ENCODE measurements at regions not wholly inside any gene's neighbourhood (a gene's known extent, or its start where the extent isn't known, plus 50 kb on each side); places are given as distances from the start of the nearest gene placed in this dataset.
A peak's percentile ranks its signal among the peaks of the same experiment; 100 is the strongest.
"Not testable (repeated sequence)": the region's sequence is repeated elsewhere in the genome, so short reads cannot be mapped to it uniquely, and the experiment has no call there.

DNA sequence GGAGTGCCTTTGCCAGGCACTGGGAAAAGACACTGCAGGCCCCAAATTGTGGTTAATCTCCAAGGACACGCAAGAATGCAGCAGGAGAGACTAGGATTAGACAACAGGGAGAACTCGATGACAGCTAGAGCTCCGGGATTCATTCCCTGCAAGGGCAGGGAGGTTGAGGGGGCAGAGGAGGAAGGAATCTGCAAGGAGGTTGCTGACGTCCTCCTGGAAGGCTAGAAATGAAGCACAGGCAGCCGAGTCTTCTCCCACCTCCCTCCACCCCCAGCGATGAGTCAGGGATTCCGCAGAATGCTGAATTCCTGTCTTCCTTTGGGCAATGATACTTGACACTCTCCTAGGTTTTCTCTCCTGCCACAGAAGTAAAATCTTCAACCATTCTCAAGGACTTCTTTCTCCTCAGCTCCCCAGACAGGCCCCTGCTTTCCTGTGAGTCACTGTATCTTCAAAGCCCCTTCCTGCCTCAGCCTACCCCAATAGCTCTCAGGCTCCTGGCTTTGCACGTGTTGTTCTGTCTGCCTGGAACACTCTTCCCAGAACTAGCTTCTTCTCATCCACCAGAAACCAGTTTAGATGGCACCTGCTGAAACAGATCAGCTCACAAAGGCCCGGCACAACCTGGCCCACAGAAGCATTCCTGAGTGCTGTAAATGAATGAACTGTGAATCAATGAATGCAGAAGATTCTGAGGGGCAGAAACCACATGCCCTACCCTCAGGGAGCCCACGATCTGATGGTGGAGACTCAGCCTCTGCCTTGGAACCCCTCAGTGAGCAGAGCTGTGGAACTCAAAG is 85.6 kb downstream of the MRPL14 start:
- peaks cover 28% of the 10 kb centered on the region for H3K4me1 ChIP-seq (ENCODE audit: control insufficient read depth, insufficient read depth, low read length)

DNA sequence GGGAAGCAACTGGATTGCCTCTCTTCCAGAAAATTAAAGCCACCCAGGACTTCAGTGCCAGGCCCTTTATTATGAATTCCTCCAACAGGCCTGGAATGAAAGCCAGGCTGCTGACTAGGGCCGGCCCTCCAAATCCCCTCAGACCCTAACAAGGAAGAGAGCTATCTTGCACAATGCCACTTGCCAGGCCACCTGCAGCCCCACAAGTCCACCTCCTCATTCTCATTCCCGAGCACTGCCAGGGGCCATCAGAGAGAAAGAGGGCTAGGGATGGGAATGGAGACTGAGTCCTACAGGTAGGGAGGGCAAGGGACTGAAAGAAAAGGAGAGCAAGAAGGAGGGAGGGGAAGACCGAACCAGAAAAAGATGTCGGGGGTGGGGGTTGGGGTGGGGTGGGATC is 86.5 kb downstream of the MRPL14 start:
- Histone ChIP-seq H3K9ac (ENCODE audit: low read length) (no peak overlapping the region), H3K4me1 (ENCODE audit: control insufficient read depth, insufficient read depth, low read length) (peaks cover 35% of the 10 kb centered on the region), H3K36me3 (ENCODE audit: control insufficient read depth, insufficient read depth, low read length, severe bottlenecking) (no peaks in the 10 kb centered on the region), H3K4me3 (ENCODE audit: low read length) (no peak overlapping the region), H3K27me3 (replicated peaks; ENCODE audit: control insufficient read depth, insufficient read depth, low read length) (no peaks in the 10 kb centered on the region), H3K9me3 (ENCODE audit: control insufficient read depth, low read length) (no peaks in the 10 kb centered on the region)
- no peak for DNase-seq (ENCODE audit: low read depth)

More for the DNA sequence above, 85.6 kb downstream of the MRPL14 start:
- H3K9ac ChIP-seq (ENCODE audit: low read length) = peak overlapping the region; percentile 13
- no peak overlapping the region for H3K4me3 ChIP-seq (ENCODE audit: low read length)
- no peaks in the 10 kb centered on the region for H3K27me3 ChIP-seq (replicated peaks; ENCODE audit: control insufficient read depth, insufficient read depth, low read length)
- peak; percentile 95 for DNase-seq (ENCODE audit: low read depth)
- H3K36me3 ChIP-seq (ENCODE audit: control insufficient read depth, insufficient read depth, low read length, severe bottlenecking) = no peaks in the 10 kb centered on the region
- no peaks in the 10 kb centered on the region for H3K9me3 ChIP-seq (ENCODE audit: control insufficient read depth, low read length)

DNA sequence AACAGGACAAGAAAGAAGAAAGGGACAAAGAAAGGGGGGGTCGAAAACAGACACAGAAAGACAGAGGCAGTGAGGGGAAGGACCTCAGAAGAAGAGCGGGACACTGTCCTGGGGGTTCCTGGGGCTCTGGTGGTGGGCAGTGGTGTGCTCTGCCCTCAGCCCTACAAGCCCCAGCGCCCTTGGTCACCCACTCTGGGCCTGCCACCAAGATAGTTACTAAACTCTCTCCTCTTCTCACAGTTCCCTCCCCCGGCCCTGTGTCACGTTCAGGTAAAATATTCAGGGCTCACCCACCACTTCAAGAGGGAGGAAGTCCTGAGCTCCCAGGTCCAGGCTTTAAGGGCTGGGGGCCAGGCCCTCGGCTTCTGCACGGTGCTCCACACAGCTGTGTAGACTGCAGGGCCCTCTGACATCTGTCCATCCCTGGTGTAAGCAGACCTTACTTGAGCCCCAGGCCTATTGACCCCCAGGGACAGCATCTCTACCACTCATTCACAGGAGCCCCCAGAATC is 87.4 kb downstream of the MRPL14 start:
- no peak for DNase-seq (ENCODE audit: low read depth)
- Histone ChIP-seq H3K36me3 (ENCODE audit: control insufficient read depth, insufficient read depth, low read length, severe bottlenecking) (no peaks in the 10 kb centered on the region), H3K9ac (ENCODE audit: low read length) (no peak overlapping the region), H3K27me3 (replicated peaks; ENCODE audit: control insufficient read depth, insufficient read depth, low read length) (no peaks in the 10 kb centered on the region), H3K9me3 (ENCODE audit: control insufficient read depth, low read length) (no peaks in the 10 kb centered on the region), H3K4me3 (ENCODE audit: low read length) (no peak overlapping the region), H3K4me1 (ENCODE audit: control insufficient read depth, insufficient read depth, low read length) (peaks cover 35% of the 10 kb centered on the region)

DNA sequence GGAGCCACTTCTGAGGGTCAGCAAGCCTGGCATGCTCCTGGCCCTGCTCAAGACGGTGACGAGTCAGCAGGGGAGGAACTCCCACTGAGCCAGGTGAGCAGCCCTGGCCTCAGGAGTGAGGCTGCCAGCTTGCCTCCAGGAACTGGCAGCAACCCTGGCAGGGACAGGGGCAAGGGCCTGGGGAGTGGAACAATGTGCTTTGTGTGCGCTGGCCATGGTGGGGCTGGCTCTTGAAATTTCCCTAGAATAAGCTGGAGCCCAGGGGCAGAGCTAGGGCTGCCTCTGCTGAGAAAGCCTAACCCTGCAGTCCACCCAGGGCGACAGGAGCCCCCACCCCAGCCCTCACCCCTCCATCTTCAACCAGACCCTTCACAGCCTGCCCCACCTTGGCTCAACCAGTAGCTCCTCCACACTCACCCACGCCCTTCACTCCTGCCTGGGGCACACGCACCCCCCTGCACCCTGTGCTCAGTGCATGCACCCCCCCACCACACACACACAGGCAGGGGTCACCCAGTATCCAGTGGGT is 88.0 kb downstream of the MRPL14 start:
- DNase-seq (ENCODE audit: low read depth) = no peak
- peaks cover 35% of the 10 kb centered on the region for H3K4me1 ChIP-seq (ENCODE audit: control insufficient read depth, insufficient read depth, low read length)
- H3K9ac ChIP-seq (ENCODE audit: low read length) = no peak overlapping the region
- no peaks in the 10 kb centered on the region for H3K36me3 ChIP-seq (ENCODE audit: control insufficient read depth, insufficient read depth, low read length, severe bottlenecking)
- no peaks in the 10 kb centered on the region for H3K9me3 ChIP-seq (ENCODE audit: control insufficient read depth, low read length)
- no peaks in the 10 kb centered on the region for H3K27me3 ChIP-seq (replicated peaks; ENCODE audit: control insufficient read depth, insufficient read depth, low read length)
- no peak overlapping the region for H3K4me3 ChIP-seq (ENCODE audit: low read length)

DNA sequence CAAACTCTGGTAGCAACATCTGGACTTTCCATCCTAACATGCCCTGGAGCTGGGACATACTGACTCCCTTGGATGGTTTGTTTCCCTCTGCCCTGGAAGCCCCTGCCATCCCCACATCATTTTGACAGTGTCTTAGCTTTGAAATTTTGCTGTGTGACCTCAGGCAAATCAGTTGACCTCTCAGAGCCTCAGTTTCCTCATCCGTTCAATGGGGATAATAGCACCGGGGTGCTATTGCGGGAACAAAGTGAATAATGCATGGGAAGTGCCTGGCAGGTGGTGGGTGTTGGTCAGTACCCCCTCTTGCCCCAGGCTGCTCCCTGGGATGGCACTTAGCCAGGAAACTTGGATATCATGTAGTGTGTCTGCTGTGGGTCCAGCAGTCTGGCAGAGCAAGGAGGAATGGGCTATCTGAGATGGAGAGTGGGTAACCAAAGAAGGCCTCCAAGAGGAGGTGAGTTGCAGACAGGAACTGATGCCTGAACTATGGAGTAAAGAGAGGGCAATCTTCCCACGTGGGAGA is 88.6 kb downstream of the MRPL14 start:
- H3K9ac ChIP-seq (ENCODE audit: low read length) = no peak overlapping the region
- no peaks in the 10 kb centered on the region for H3K36me3 ChIP-seq (ENCODE audit: control insufficient read depth, insufficient read depth, low read length, severe bottlenecking)
- DNase-seq (ENCODE audit: low read depth) = no peak
- H3K4me1 ChIP-seq (ENCODE audit: control insufficient read depth, insufficient read depth, low read length) = peaks cover 30% of the 10 kb centered on the region
- no peaks in the 10 kb centered on the region for H3K9me3 ChIP-seq (ENCODE audit: control insufficient read depth, low read length)
- H3K27me3 ChIP-seq (replicated peaks; ENCODE audit: control insufficient read depth, insufficient read depth, low read length) = no peaks in the 10 kb centered on the region
- no peak overlapping the region for H3K4me3 ChIP-seq (ENCODE audit: low read length)

DNA sequence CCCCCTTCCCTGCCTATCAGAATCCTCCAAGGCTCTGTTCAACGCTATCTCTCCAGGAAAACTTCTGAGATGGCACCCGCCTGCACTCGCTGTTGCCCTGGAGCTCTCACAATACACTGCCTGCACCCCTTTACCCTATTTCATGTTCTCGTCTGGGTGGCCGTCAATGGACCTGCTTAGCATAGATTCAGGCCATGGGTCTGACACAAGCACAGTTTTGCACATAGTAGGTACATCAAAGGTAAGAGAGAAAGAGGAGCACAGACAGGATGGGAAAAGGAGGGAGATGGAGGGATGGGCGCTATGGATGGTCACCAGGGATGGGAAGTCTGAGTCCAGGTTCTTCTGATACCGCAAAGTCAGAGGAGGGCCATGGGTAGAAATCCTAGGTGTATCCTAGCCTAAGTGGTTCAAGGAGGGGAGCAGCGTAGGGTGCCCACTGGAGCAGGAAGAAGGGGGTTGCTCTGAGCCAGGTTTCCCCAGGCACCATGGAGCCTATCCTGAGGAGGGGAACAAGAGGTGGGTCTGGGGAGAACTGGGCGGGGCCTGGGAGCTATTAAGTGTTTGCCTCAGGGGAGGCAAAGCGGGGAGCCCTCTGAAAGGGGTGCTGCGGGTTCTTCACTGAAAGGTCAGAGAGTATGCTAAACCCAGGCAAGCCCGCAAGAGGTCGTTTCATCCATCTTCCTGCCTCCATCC is 89.3 kb downstream of the MRPL14 start:
- no peaks in the 10 kb centered on the region for H3K36me3 ChIP-seq (ENCODE audit: control insufficient read depth, insufficient read depth, low read length, severe bottlenecking)

DNA sequence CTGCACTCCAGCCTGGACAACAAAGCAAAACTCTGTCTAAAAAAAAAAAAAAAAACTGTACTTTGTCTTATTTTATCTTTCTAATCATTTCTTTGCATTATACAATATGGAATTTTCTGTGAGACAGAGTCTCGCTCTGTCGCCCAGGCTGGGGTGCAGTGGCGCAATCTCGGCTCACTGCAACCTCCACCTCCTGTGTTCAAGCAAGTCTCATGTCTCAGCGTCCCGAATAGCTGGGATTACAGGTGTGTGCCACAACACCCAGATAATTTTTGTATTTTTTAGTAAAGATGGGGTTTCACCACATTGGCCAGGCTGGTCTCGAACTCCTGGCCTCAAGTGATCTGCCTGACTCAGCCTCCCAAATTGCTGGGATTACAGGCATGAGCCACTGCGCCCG is 90.0 kb downstream of the MRPL14 start:
- not testable (repeated sequence) for H3K9ac ChIP-seq (ENCODE audit: low read length); H3K36me3 ChIP-seq (ENCODE audit: control insufficient read depth, insufficient read depth, low read length, severe bottlenecking); DNase-seq (ENCODE audit: low read depth); H3K9me3 ChIP-seq (ENCODE audit: control insufficient read depth, low read length); H3K4me3 ChIP-seq (ENCODE audit: low read length); H3K27me3 ChIP-seq (replicated peaks; ENCODE audit: control insufficient read depth, insufficient read depth, low read length)
- H3K4me1 ChIP-seq (ENCODE audit: control insufficient read depth, insufficient read depth, low read length) = peaks cover 17% of the 10 kb centered on the region

More for the DNA sequence above, 89.3 kb downstream of the MRPL14 start:
- Histone ChIP-seq H3K27me3 (replicated peaks; ENCODE audit: control insufficient read depth, insufficient read depth, low read length) (no peaks in the 10 kb centered on the region), H3K9ac (ENCODE audit: low read length) (no peak overlapping the region), H3K4me1 (ENCODE audit: control insufficient read depth, insufficient read depth, low read length) (peaks cover 24% of the 10 kb centered on the region), H3K4me3 (ENCODE audit: low read length) (no peak overlapping the region), H3K9me3 (ENCODE audit: control insufficient read depth, low read length) (no peaks in the 10 kb centered on the region)
- no peak for DNase-seq (ENCODE audit: low read depth)

DNA sequence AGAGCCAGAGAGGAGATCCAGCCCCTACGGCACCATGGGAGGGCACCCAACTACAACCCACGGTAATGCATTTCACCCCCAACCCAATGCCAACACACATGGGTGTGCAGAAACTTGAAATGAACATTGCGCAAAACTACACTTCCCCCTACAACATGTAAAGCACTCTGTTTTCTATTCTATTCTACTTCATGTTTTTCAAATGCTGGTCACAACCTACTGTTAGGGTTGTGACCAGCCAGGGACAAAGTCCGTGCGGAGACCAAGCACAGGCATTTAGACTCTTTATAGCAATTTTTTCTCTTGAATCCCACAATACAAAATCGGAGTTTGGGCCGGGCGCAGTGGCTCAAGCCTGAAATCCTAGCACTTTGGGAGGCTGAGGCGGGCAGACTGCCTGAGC is 90.6 kb downstream of the MRPL14 start:
- Histone ChIP-seq H3K4me1 (ENCODE audit: control insufficient read depth, insufficient read depth, low read length) (peaks cover 13% of the 10 kb centered on the region), H3K9ac (ENCODE audit: low read length) (no peak overlapping the region), H3K4me3 (ENCODE audit: low read length) (no peak overlapping the region), H3K36me3 (ENCODE audit: control insufficient read depth, insufficient read depth, low read length, severe bottlenecking) (no peaks in the 10 kb centered on the region), H3K9me3 (ENCODE audit: control insufficient read depth, low read length) (no peaks in the 10 kb centered on the region), H3K27me3 (replicated peaks; ENCODE audit: control insufficient read depth, insufficient read depth, low read length) (no peaks in the 10 kb centered on the region)
- DNase-seq (ENCODE audit: low read depth) = no peak

DNA sequence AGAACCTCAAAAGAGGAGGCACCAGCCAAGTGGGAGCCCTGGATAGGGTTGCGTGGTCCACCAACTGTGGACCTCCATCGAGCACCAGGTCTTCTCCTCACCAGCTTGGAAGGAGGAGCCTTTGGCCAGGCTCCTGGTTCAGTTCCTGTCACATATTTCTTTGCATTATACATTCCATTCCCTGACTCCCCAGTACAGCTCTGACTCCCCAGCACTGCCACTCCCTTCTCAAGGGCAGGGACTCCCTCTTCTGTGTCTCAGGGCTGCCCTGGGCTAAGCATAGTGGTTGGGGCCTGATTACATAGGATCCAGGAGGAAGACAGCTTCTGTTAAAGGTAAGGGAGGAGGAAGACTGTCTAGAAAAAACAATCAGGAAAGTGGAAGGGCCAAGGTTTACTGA is 91.1 kb downstream of the MRPL14 start:
- peak; percentile 25 for DNase-seq (ENCODE audit: low read depth)

DNA sequence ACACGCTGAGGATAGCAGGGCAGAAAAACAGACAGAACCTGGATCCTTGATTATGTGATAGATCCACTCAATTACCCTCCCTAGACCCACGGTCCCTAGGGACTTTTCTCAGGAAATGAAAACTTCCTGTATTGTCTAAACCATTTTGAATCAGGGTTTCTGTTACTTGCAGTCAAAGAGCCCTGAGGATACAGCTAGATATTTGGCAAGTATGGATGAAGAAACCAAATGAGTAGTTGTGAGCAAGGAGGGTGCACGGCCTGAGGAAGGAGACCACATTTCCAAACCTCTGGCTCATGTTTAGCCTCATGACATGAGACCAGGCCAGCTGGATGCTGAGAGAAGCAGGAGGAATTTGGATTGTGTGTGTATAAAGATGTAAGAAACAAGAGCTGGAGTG is 91.6 kb downstream of the MRPL14 start:
- Histone ChIP-seq H3K36me3 (ENCODE audit: control insufficient read depth, insufficient read depth, low read length, severe bottlenecking) (no peaks in the 10 kb centered on the region), H3K4me1 (ENCODE audit: control insufficient read depth, insufficient read depth, low read length) (peaks cover 7% of the 10 kb centered on the region), H3K9ac (ENCODE audit: low read length) (no peak overlapping the region), H3K4me3 (ENCODE audit: low read length) (no peak overlapping the region), H3K9me3 (ENCODE audit: control insufficient read depth, low read length) (no peaks in the 10 kb centered on the region), H3K27me3 (replicated peaks; ENCODE audit: control insufficient read depth, insufficient read depth, low read length) (no peaks in the 10 kb centered on the region)
- DNase-seq (ENCODE audit: low read depth) = peak; percentile 49

More for the DNA sequence above, 91.1 kb downstream of the MRPL14 start:
- Histone ChIP-seq H3K9ac (ENCODE audit: low read length) (no peak overlapping the region), H3K27me3 (replicated peaks; ENCODE audit: control insufficient read depth, insufficient read depth, low read length) (no peaks in the 10 kb centered on the region), H3K36me3 (ENCODE audit: control insufficient read depth, insufficient read depth, low read length, severe bottlenecking) (no peaks in the 10 kb centered on the region), H3K9me3 (ENCODE audit: control insufficient read depth, low read length) (no peaks in the 10 kb centered on the region), H3K4me3 (ENCODE audit: low read length) (no peak overlapping the region), H3K4me1 (ENCODE audit: control insufficient read depth, insufficient read depth, low read length) (peaks cover 9% of the 10 kb centered on the region)

DNA sequence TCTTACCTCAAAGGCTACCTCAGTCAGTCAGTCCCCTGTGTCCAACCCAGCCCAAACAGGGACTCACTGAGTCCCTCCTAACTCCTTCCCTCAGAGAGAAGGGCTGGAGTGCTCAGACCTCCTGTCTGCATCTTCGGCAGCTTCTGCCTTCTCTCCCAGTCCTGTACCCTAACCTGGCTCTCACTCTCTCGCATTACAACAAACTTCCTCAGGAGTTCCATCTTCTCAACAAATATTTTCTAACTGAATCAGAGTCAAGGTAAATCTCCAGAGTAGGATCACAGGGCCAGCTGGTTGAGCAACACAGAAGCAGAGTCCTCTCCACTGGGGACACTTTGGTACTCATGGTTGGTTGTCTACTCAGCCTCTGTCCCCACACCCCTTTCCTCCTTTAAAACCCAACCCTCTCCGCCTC is 92.3 kb downstream of the MRPL14 start:
- peaks cover 7% of the 10 kb centered on the region for H3K4me1 ChIP-seq (ENCODE audit: control insufficient read depth, insufficient read depth, low read length)
- H3K9me3 ChIP-seq (ENCODE audit: control insufficient read depth, low read length) = no peaks in the 10 kb centered on the region
- H3K27me3 ChIP-seq (replicated peaks; ENCODE audit: control insufficient read depth, insufficient read depth, low read length) = no peaks in the 10 kb centered on the region
- DNase-seq (ENCODE audit: low read depth) = no peak
- H3K36me3 ChIP-seq (ENCODE audit: control insufficient read depth, insufficient read depth, low read length, severe bottlenecking) = no peaks in the 10 kb centered on the region
- no peak overlapping the region for H3K9ac ChIP-seq (ENCODE audit: low read length)
- no peak overlapping the region for H3K4me3 ChIP-seq (ENCODE audit: low read length)
